ENCODE measurements at regions not wholly inside any gene's neighbourhood (a gene's known extent, or its start where the extent isn't known, plus 50 kb on each side); places are given as distances from the start of the nearest gene placed in this dataset.

DNA sequence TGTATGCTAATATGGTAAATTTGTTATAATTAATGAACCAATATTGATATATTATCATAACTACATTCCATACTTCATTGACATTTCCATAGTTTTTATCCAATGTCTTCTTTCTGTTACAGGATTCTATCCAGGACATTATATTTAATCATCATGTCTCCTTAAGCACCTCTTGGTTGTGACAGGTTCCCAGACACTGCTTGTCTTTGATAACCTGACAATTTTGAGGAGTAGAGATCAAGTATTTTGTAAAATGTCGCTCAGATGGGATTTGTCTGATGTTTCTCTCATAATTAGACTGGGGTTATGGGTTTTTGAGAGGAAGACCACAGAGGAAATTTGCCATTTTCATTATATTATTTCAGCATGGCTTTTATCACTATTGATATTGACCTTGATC lies 317.4 kb downstream of the PLOD2 start (continued):
- TF ChIP-seq, protein P1, sequence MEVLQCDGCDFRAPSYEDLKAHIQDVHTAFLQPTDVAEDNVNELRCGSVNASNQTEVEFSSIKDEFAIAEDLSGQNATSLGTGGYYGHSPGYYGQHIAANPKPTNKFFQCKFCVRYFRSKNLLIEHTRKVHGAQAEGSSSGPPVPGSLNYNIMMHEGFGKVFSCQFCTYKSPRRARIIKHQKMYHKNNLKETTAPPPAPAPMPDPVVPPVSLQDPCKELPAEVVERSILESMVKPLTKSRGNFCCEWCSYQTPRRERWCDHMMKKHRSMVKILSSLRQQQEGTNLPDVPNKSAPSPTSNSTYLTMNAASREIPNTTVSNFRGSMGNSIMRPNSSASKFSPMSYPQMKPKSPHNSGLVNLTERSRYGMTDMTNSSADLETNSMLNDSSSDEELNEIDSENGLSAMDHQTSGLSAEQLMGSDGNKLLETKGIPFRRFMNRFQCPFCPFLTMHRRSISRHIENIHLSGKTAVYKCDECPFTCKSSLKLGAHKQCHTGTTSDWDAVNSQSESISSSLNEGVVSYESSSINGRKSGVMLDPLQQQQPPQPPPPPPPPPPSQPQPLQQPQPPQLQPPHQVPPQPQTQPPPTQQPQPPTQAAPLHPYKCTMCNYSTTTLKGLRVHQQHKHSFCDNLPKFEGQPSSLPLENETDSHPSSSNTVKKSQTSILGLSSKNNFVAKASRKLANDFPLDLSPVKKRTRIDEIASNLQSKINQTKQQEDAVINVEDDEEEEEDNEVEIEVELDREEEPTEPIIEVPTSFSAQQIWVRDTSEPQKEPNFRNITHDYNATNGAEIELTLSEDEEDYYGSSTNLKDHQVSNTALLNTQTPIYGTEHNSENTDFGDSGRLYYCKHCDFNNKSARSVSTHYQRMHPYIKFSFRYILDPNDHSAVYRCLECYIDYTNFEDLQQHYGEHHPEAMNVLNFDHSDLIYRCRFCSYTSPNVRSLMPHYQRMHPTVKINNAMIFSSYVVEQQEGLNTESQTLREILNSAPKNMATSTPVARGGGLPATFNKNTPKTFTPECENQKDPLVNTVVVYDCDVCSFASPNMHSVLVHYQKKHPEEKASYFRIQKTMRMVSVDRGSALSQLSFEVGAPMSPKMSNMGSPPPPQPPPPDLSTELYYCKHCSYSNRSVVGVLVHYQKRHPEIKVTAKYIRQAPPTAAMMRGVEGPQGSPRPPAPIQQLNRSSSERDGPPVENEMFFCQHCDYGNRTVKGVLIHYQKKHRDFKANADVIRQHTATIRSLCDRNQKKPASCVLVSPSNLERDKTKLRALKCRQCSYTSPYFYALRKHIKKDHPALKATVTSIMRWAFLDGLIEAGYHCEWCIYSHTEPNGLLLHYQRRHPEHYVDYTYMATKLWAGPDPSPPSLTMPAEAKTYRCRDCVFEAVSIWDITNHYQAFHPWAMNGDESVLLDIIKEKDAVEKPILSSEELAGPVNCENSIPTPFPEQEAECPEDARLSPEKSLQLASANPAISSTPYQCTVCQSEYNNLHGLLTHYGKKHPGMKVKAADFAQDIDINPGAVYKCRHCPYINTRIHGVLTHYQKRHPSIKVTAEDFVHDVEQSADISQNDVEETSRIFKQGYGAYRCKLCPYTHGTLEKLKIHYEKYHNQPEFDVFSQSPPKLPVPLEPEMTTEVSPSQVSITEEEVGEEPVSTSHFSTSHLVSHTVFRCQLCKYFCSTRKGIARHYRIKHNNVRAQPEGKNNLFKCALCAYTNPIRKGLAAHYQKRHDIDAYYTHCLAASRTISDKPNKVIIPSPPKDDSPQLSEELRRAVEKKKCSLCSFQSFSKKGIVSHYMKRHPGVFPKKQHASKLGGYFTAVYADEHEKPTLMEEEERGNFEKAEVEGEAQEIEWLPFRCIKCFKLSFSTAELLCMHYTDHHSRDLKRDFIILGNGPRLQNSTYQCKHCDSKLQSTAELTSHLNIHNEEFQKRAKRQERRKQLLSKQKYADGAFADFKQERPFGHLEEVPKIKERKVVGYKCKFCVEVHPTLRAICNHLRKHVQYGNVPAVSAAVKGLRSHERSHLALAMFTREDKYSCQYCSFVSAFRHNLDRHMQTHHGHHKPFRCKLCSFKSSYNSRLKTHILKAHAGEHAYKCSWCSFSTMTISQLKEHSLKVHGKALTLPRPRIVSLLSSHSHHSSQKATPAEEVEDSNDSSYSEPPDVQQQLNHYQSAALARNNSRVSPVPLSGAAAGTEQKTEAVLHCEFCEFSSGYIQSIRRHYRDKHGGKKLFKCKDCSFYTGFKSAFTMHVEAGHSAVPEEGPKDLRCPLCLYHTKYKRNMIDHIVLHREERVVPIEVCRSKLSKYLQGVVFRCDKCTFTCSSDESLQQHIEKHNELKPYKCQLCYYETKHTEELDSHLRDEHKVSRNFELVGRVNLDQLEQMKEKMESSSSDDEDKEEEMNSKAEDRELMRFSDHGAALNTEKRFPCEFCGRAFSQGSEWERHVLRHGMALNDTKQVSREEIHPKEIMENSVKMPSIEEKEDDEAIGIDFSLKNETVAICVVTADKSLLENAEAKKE (CRISPR knock-in tag; IDR thresholded peaks at IDR 0.05) = no peak
- TF ChIP-seq EZH2phosphoT487 (IDR thresholded peaks at IDR 0.05; ENCODE audit: unreplicated experiment) = no peak
- TF ChIP-seq ETS1 (IDR thresholded peaks at IDR 0.05) = no peak
- TF ChIP-seq EZH2 (IDR thresholded peaks at IDR 0.05; ENCODE audit: low read depth, unreplicated experiment) = no peak
- no peak for TF ChIP-seq ZNF114 (CRISPR knock-in tag; IDR thresholded peaks at IDR 0.05)
- no peak for TF ChIP-seq STAT1 (IDR thresholded peaks at IDR 0.05; ENCODE audit: unreplicated experiment)
- TF ChIP-seq ZNF331 (CRISPR knock-in tag; IDR thresholded peaks at IDR 0.05; ENCODE audit: low read depth) = no peak
- TF ChIP-seq CREB1 (CRISPR knock-in tag; IDR thresholded peaks at IDR 0.05; ENCODE audit: low read depth) = no peak
- TF ChIP-seq JUNB (IDR thresholded peaks at IDR 0.05; ENCODE audit: unreplicated experiment) = no peak
- TF ChIP-seq, protein P2, sequence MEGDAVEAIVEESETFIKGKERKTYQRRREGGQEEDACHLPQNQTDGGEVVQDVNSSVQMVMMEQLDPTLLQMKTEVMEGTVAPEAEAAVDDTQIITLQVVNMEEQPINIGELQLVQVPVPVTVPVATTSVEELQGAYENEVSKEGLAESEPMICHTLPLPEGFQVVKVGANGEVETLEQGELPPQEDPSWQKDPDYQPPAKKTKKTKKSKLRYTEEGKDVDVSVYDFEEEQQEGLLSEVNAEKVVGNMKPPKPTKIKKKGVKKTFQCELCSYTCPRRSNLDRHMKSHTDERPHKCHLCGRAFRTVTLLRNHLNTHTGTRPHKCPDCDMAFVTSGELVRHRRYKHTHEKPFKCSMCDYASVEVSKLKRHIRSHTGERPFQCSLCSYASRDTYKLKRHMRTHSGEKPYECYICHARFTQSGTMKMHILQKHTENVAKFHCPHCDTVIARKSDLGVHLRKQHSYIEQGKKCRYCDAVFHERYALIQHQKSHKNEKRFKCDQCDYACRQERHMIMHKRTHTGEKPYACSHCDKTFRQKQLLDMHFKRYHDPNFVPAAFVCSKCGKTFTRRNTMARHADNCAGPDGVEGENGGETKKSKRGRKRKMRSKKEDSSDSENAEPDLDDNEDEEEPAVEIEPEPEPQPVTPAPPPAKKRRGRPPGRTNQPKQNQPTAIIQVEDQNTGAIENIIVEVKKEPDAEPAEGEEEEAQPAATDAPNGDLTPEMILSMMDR (conservative IDR thresholded peaks at IDR 0.05; ENCODE audit: low read depth in 2 of 2) = no peak
- TF ChIP-seq POLR2AphosphoS5 (IDR thresholded peaks at IDR 0.05; ENCODE audit: low read depth) = no peak
